Transverse colon (tissue), 4 donors: ENCODE measurements at regions not wholly inside any gene's neighbourhood (a gene's known extent, or its start where the extent isn't known, plus 50 kb on each side); places are given as distances from the start of the nearest gene placed in this dataset.

Experiments used
- CTCF ChIP-seq, 5 experiments: fragments of 200-600 bp in 3 of 5; fragments of 450-650 bp in 2 of 5; sonication (generic) in 3 of 5; IDR thresholded peaks; 1 replicate in 2 of 5; 2 replicates in 3 of 5; pipeline ENCODE4 v1.5.1; 2016 to 2017; ENCODE audit warnings: antibody characterized with exemption in 5 of 5, inconsistent platforms in 3 of 5, mild to moderate bottlenecking in 2 of 5, moderate library complexity in 1 of 5
- EP300 ChIP-seq: sonication (generic); formaldehyde crosslinking; IDR thresholded peaks from one replicate; pipeline ENCODE4 v1.6.1; 2017; ENCODE audit warnings: antibody characterized with exemption, low read depth
- POLR2A ChIP-seq: fragments of 450-650 bp; IDR thresholded peaks from one replicate; pipeline ENCODE4 v1.6.1; 2016; ENCODE audit warnings: antibody characterized with exemption, mild to moderate bottlenecking, moderate library complexity
- POLR2AphosphoS5 ChIP-seq, 3 donors: sonication (generic); formaldehyde crosslinking; IDR thresholded peaks; one replicate each; pipeline ENCODE4 v1.6.1; 2016; ENCODE audit warnings: antibody characterized with exemption in 3 of 3

- TF ChIP-seq CTCF (IDR thresholded peaks at IDR 0.05) (no peak), POLR2AphosphoS5 (IDR thresholded peaks at IDR 0.05) (no peak), POLR2A (no peak), EP300 (no peak)
Observed at GRCh38 chr4:156638925-156639605, 332.5 kb downstream of the PDGFC start.
